LNCAP (cell line): ENCODE measurements at regions not wholly inside any gene's neighbourhood (a gene's known extent, or its start where the extent isn't known, plus 50 kb on each side); places are given as distances from the start of the nearest gene placed in this dataset.
A peak's percentile ranks its signal among the peaks of the same experiment; 100 is the strongest.

Experiments used
- TF ChIP-seq, protein P1 (sequence below): fragments of 450-650 bp; IDR thresholded peaks from 2 replicates; pipeline ENCODE4 v1.5.1; 2017; ENCODE audit warnings: mild to moderate bottlenecking

DNA sequence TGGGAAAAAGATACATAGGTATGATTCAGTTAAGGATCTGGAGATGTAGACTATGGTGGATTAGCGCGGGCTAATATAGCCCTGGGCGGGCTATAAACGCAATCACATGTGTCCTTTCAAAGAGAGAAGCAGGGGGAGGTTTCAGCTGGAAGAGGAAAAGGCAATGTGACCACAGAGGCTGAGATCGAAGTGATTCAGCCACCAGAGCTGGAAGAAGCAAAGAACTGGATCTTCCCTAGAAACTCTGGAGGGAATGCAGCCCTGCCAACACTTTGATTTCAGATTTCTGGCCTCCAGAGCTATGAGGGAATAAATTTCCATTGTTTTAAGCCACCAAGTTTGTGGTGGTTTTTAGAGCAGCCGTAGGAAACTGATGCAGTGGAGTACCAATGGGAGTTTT lies 81.5 kb upstream of the NHSL1 start:
- TF ChIP-seq, protein P1, sequence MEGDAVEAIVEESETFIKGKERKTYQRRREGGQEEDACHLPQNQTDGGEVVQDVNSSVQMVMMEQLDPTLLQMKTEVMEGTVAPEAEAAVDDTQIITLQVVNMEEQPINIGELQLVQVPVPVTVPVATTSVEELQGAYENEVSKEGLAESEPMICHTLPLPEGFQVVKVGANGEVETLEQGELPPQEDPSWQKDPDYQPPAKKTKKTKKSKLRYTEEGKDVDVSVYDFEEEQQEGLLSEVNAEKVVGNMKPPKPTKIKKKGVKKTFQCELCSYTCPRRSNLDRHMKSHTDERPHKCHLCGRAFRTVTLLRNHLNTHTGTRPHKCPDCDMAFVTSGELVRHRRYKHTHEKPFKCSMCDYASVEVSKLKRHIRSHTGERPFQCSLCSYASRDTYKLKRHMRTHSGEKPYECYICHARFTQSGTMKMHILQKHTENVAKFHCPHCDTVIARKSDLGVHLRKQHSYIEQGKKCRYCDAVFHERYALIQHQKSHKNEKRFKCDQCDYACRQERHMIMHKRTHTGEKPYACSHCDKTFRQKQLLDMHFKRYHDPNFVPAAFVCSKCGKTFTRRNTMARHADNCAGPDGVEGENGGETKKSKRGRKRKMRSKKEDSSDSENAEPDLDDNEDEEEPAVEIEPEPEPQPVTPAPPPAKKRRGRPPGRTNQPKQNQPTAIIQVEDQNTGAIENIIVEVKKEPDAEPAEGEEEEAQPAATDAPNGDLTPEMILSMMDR, result no peak

DNA sequence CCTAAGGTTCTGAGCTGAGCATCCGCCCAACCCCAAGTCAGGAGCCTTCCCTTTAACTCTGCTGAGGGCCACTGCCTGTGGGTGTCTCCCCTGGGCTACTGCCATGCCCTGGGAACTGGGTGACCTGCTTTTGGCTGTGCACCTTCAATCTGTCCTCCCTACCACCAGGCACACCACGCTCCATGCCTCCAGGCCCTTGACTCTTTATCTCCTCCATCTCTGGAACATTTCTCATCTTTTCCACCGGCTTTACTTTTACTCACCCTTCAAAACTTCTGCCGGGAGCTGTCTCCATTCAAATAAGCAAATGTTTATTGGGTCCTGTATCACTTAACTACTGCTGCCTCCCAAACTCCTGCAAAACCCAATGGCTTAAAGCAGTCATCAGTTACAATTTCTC lies 83.3 kb upstream of the NHSL1 start:
- TF ChIP-seq, protein P1, result no peak

DNA sequence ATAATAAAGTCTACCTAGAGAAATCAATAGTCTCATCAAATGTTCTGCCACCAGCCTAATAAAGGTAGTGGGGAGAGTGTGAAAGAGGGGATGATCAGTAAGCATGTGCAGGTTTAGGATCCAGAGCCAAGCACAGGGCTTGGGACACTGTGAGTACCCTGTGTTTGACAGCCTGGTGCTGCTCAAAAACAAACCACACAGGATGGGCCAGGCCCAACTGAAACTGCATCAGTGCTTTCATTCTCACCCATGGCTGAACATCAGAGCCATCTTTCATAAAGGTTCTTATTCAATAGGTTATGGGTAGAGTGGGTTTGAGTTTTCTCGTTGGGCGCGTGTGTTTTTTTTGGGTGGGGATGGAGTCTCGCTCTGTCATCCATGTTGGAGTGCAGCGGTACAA lies 87.3 kb upstream of the NHSL1 start:
- TF ChIP-seq, protein P1, result no peak

DNA sequence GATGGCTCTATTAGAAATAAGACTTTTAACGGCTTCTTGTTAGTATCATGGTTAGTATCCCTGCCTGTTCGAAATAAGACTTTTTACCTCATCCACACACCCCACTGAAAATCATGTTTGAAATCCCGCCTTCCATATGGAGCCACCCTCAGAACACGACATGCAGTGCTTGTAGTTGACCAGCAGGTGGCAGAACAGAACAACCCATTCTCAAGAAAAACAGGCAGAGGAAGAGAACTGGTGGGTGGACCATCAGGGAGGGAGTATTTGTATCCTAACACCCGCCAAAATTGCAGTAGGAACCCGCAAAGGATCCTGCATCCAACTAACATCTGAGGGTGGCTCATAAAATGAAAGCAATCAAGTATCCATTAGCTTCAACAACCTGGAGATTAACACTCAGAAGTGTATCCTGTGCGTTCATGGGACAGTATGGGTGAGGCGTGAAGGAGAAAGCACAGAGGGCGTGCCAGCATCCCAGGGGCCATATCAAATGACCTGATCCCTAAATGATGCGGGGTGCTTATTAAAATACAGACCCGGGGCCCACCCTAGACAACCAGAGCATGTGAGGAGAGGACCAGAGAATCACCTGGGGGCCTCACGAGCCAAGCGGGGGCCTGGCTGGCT lies 89.6 kb upstream of the NHSL1 start:
- TF ChIP-seq, protein P1, result peak; percentile 93

DNA sequence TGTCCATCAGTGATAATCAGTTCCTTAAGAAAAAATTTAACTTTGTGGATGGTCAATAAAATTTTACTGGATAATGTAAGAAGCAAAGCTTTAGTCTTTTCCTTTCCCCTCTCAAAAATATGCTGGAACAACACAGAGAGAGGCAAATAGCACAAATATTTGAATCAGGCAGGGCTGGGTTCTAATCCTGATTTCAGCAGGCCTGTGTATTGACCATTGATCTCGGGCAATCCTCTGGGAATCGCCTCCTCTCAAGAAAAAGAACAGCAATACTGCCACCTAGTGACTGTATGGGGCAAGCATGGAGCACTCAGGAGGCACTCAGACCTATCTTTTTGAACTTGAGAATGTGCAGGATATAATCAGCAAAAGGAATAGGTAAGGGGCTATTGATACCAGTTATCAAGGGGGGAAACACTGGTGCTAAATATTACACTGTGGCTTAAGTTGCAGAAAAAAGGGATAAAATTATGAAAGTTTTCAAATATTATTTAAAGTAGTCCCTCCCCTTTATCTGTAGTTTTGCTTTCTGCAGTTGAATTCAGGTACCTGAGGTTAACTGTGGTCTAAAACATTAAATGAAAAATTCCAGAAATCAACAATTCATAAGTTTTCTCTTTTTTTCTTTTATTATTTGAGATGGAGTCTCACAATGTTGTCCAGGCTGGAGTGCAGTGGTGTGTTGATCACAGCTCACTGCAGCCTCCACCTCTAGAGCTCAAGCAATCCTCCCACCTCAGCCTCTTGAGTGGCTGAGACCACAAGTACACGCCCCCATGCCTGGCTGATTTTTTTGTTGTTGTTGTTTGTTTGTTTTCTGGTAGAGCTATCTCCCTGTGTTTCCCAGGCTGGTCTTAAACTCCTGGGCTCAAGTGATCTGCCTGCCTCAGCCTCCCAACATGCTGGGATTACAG lies 91.8 kb upstream of the NHSL1 start:
- TF ChIP-seq, protein P1, result peak; percentile 88

DNA sequence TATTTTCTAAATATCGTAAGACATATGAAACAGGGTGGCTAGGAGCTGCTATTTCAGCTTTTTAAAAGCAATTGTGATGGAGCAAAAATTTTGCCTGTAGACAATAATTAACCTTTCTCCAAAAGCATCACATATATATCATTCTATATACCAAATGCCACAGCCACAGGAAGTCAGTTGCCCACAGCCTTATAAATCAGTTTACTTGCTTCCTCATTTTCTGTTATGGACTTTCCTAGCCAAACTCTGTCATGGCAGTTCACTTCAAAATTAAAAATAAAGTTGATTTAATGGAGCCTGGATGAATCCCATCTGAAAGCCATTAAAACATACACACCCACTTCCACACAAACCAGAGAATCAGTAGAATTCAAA lies 93.4 kb upstream of the NHSL1 start:
- TF ChIP-seq, protein P1, result no peak

DNA sequence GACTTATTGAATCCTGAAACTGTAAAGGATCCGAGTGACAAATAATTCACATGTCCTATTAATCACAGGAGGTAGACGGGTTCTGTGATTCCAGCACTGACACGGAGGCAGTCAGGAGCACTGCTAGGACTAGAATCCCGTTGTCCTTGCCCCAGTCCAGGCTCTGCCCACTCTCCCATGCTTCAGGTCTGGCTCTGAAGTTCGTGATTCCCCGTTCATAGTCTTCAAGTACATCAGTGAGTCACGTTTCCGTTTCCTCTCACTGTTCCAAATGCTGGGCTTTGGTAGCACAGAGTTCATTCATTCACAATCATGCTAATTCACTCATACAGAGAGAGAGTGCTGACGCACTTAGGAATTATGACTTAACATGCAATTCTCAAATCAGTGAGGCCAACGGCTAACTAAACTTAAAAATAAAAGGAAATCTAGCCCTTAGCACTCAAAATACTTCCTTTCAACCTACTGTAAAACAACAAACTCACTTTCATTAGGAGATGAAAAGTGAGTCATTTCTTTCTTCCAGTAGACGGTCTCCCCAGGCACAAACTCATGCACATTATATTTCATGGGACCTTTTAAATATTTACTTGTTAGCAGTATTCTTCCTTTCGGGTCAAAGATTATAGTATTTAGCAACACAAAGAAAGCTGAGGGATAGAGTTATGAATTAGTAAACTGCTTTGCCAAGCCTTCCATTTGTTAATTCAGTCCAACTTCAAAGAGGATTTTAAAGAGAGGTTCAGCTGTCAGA lies 94.0 kb upstream of the NHSL1 start:
- TF ChIP-seq, protein P1, result no peak
